IMR-90 (cell line): ENCODE measurements at regions not wholly inside any gene's neighbourhood (a gene's known extent, or its start where the extent isn't known, plus 50 kb on each side); places are given as distances from the start of the nearest gene placed in this dataset.

Experiments
- BHLHE40 ChIP-seq: fragments of 150-350 bp; IDR thresholded peaks from 2 replicates; pipeline ENCODE4 v1.6.1; 2016; ENCODE audit warnings: mild to moderate bottlenecking, low read depth, low read length
- CHD1 ChIP-seq: IDR thresholded peaks from 2 replicates; pipeline ENCODE4 v1.6.1; 2012; ENCODE audit warnings: low read depth, low read length, improper control_type of control experiment
- CTCF ChIP-seq: conservative IDR thresholded peaks from 2 replicates; pipeline ENCODE4 v1.5.1; 2012; ENCODE audit warnings: mild to moderate bottlenecking, low read depth, low read length, improper control_type of control experiment
- ELK1 ChIP-seq: fragments of 150-350 bp; IDR thresholded peaks from 2 replicates; pipeline ENCODE4 v1.6.1; 2016; ENCODE audit warnings: low read depth, mild to moderate bottlenecking, low read length, moderate library complexity, borderline replicate concordance
- FOS ChIP-seq: fragments of 150-350 bp; IDR thresholded peaks from 2 replicates; pipeline ENCODE4 v1.6.1; 2016; ENCODE audit warnings: low read depth, low read length
- MXI1 ChIP-seq: IDR thresholded peaks from 2 replicates; pipeline ENCODE4 v1.6.1; 2012; ENCODE audit warnings: low read depth, mild to moderate bottlenecking, low read length, moderate library complexity, borderline replicate concordance
- NFE2L2 ChIP-seq: fragments of 150-350 bp; IDR thresholded peaks from 2 replicates; pipeline ENCODE4 v1.6.1; 2016; ENCODE audit warnings: low read depth, mild to moderate bottlenecking, low read length
- POLR2A ChIP-seq: IDR thresholded peaks from 2 replicates; pipeline ENCODE4 v1.6.1; 2012; ENCODE audit warnings: mild to moderate bottlenecking, low read depth, low read length
- RCOR1 ChIP-seq: IDR thresholded peaks from 2 replicates; pipeline ENCODE4 v1.6.1; 2012; ENCODE audit warnings: mild to moderate bottlenecking, low read length, improper control_type of control experiment; ENCODE audit not compliant: insufficient replicate concordance
- SMC3 ChIP-seq: fragments of 150-350 bp; IDR thresholded peaks from 2 replicates; pipeline ENCODE4 v1.6.1; 2016; ENCODE audit warnings: low read depth, mild to moderate bottlenecking, antibody characterized with exemption, low read length, moderate library complexity
- USF2 ChIP-seq: fragments of 150-350 bp; IDR thresholded peaks from 2 replicates; pipeline ENCODE4 v1.6.1; 2017; ENCODE audit warnings: mild to moderate bottlenecking, antibody characterized with exemption, low read length, low read depth

GRCh38 chr1:60425528-60425927 lies 352.0 kb upstream of the C1orf87 start:
- TF ChIP-seq MXI1: no peak
- no peak for TF ChIP-seq POLR2A
- TF ChIP-seq RCOR1: no peak
- TF ChIP-seq CTCF: no peak
- TF ChIP-seq CHD1: no peak
- no peak for TF ChIP-seq ELK1
- TF ChIP-seq SMC3: no peak
- TF ChIP-seq NFE2L2: no peak
- no peak for TF ChIP-seq USF2
- TF ChIP-seq BHLHE40: no peak
- TF ChIP-seq FOS: no peak
